Astrocyte (in vitro differentiated cells and primary cell): ENCODE measurements at regions not wholly inside any gene's neighbourhood (a gene's known extent, or its start where the extent isn't known, plus 50 kb on each side); places are given as distances from the start of the nearest gene placed in this dataset.

Experiments
- DNase-seq: peaks from one replicate; pipeline ENCODE4 v3.0.0-alpha.2; 2010; ENCODE audit warnings: low read depth
- FAIRE-seq: peaks from 2 replicates; lab custom pipeline; 2011; peaks lifted over from hg19 to GRCh38; lab: Jason Lieb, UNC
- H2AFZ ChIP-seq: 2 replicates; pipeline ENCODE4 v1.6.0; 2012; ENCODE audit warnings: low read depth, low read length, inconsistent platforms
- H3K27ac ChIP-seq: 2 replicates; pipeline ENCODE4 v1.5.1; 2011; ENCODE audit warnings: low read depth, low read length, inconsistent platforms
- H3K27me3 ChIP-seq: 2 replicates; pipeline ENCODE4 v1.6.0; 2011; ENCODE audit warnings: low read length, inconsistent platforms; ENCODE audit not compliant: insufficient read depth
- H3K36me3 ChIP-seq: 2 replicates; pipeline ENCODE4 v1.5.1; 2011; ENCODE audit warnings: low read length, inconsistent platforms; ENCODE audit not compliant: insufficient read depth
- H3K4me1 ChIP-seq: 2 replicates; pipeline ENCODE4 v1.5.1; 2011; ENCODE audit warnings: low read length, inconsistent platforms; ENCODE audit not compliant: insufficient read depth
- H3K4me2 ChIP-seq: 2 replicates; pipeline ENCODE4 v1.6.0; 2012; ENCODE audit warnings: low read length, inconsistent platforms
- H3K4me3 ChIP-seq: 2 replicates; pipeline ENCODE4 v1.5.1; 2011; ENCODE audit warnings: low read depth, mild to moderate bottlenecking, low read length, inconsistent platforms; ENCODE audit not compliant: insufficient read depth
- H3K79me2 ChIP-seq: 2 replicates; pipeline ENCODE4 v1.6.0; 2012; ENCODE audit warnings: mild to moderate bottlenecking, low read length, inconsistent platforms; ENCODE audit not compliant: insufficient read depth
- H3K9ac ChIP-seq: 2 replicates; pipeline ENCODE4 v1.6.0; 2012; ENCODE audit warnings: mild to moderate bottlenecking, low read length, inconsistent platforms
- H3K9me3 ChIP-seq: 2 replicates; pipeline ENCODE4 v1.5.1; 2012; ENCODE audit warnings: low read depth, mild to moderate bottlenecking, low read length, inconsistent platforms; ENCODE audit not compliant: insufficient read depth
- H4K20me1 ChIP-seq: 2 replicates; pipeline ENCODE4 v1.6.0; 2012; ENCODE audit warnings: low read length, inconsistent platforms; ENCODE audit not compliant: insufficient read depth
- H3K27ac Mint-ChIP-seq: one replicate; pipeline ENCODE4 v1.8.0; 2021; ENCODE audit warnings: mild to moderate bottlenecking, mixed read lengths; ENCODE audit not compliant: unreplicated experiment
- H3K27me3 Mint-ChIP-seq: one replicate; pipeline ENCODE4 v1.8.0; 2021; ENCODE audit warnings: low read depth, mixed read lengths; ENCODE audit not compliant: unreplicated experiment
- H3K36me3 Mint-ChIP-seq: one replicate; pipeline ENCODE4 v1.8.0; 2021; ENCODE audit warnings: low read depth, mixed read lengths; ENCODE audit not compliant: unreplicated experiment
- H3K4me1 Mint-ChIP-seq: one replicate; pipeline ENCODE4 v1.8.0; 2021; ENCODE audit warnings: low read depth, mixed read lengths; ENCODE audit not compliant: unreplicated experiment
- H3K4me3 Mint-ChIP-seq: one replicate; pipeline ENCODE4 v1.8.0; 2021; ENCODE audit warnings: mild to moderate bottlenecking, moderate library complexity, mixed read lengths; ENCODE audit not compliant: unreplicated experiment
- H3K9me3 Mint-ChIP-seq: one replicate; pipeline ENCODE4 v1.8.0; 2021; ENCODE audit warnings: mild to moderate bottlenecking, mixed read lengths; ENCODE audit not compliant: unreplicated experiment
- CTCF ChIP-seq: IDR thresholded peaks from 2 replicates; pipeline ENCODE4 v1.5.1; 2011; ENCODE audit warnings: low read depth, mild to moderate bottlenecking, inconsistent platforms, low read length, moderate library complexity; ENCODE audit not compliant: insufficient read depth
- EZH2 ChIP-seq: IDR thresholded peaks from 2 replicates; pipeline ENCODE4 v1.6.1; 2012; ENCODE audit warnings: mild to moderate bottlenecking, low read length, inconsistent platforms; ENCODE audit not compliant: insufficient read depth

DNA sequence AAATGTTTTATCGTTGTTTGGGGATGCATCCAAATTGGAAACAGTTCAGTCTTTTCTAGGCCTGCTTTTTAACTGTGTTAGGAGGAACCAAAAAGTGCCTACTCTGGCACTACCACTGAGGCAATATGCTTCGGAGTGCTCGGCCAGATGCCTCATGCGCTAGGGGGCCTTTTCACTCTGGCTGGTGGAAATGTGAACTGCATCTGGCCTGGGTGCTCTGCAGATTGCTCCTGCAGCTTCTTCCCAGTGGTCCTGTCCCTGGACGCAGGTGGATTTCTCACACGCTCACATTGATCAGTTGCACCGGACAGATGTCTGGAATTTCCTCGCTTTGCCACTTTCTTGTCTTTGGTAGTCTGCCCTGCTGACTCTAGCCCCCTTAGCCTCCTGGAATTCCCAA lies 330.2 kb upstream of the FMN2 start:
- Histone ChIP-seq H3K27me3 (no peaks in the 10 kb centered on the region), H3K9ac (no peak overlapping the region), H2AFZ (no peak overlapping the region), H3K4me3 (no peak overlapping the region), H3K4me2 (no peak overlapping the region), H3K9me3 (no peaks in the 10 kb centered on the region), H3K36me3 (no peaks in the 10 kb centered on the region), H4K20me1 (no peaks in the 10 kb centered on the region), H3K79me2 (no peaks in the 10 kb centered on the region), H3K27ac (no peak overlapping the region), H3K4me1 (no peaks in the 10 kb centered on the region)
- Mint-ChIP-seq H3K27ac (no peak overlapping the region), H3K9me3 (no peaks in the 10 kb centered on the region), H3K36me3 (no peaks in the 10 kb centered on the region), H3K4me3 (no peak overlapping the region), H3K4me1 (no peaks in the 10 kb centered on the region), H3K27me3 (no peaks in the 10 kb centered on the region)
- FAIRE-seq (no peak), DNase-seq (no peak)
- TF ChIP-seq EZH2 (no peak), CTCF (no peak)

DNA sequence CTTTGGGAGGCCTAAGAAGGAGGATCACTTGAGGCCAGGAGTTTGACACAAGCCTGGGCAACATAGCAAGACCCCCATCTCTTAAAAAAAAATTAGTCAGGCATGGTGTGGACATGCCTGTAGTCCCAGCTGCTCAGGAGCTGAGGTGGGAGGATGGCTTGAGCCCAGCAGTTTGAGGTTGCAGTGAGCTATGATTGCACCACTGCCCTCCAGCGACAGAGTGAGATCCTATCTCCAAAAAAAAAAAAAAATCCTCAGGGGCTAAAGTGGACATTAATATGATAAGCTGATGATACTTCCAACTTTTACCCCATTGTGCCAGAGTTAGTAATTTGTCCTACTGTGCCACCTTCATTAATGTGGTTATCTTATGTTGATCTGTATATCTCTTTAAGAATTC lies 327.8 kb upstream of the FMN2 start:
- no peaks in the 10 kb centered on the region for H3K4me1 Mint-ChIP-seq
- no peak for DNase-seq
- Histone ChIP-seq H3K36me3 (no peaks in the 10 kb centered on the region), H3K4me3 (no peak overlapping the region), H3K27me3 (no peaks in the 10 kb centered on the region), H3K4me1 (no peaks in the 10 kb centered on the region), H2AFZ (no peak overlapping the region), H4K20me1 (no peaks in the 10 kb centered on the region), H3K79me2 (no peaks in the 10 kb centered on the region), H3K4me2 (no peak overlapping the region), H3K9me3 (no peaks in the 10 kb centered on the region), H3K9ac (no peak overlapping the region), H3K27ac (no peak overlapping the region)
- FAIRE-seq: no peak
- TF ChIP-seq EZH2 (no peak), CTCF (no peak)
- no peaks in the 10 kb centered on the region for H3K27me3 Mint-ChIP-seq
- H3K4me3 Mint-ChIP-seq: no peak overlapping the region
- no peak overlapping the region for H3K27ac Mint-ChIP-seq
- H3K9me3 Mint-ChIP-seq: peaks cover under 1% of the 10 kb centered on the region
- no peaks in the 10 kb centered on the region for H3K36me3 Mint-ChIP-seq

DNA sequence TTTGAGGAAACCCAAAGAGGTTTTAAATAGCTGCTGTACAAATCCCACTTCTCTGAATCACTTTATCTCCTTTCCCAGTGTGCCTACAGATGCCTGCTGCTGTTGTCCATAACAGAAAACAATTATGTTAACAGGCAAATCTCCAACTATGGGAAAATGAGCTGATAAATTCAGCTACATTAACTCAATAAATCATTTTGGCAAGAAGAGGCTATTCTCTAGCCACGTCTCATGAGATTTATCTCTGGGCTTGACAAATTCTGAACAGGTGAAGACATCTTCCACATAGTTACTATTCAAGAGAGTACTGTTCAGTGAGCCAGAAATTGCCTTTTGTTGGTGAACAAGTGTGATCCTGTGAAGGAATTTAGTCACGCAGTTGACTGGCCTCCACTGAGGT lies 327.1 kb upstream of the FMN2 start:
- Mint-ChIP-seq H3K27me3 (no peaks in the 10 kb centered on the region), H3K9me3 (peaks cover 2% of the 10 kb centered on the region), H3K4me3 (no peak overlapping the region), H3K27ac (no peak overlapping the region), H3K36me3 (no peaks in the 10 kb centered on the region), H3K4me1 (no peaks in the 10 kb centered on the region)
- H3K4me1 ChIP-seq: no peaks in the 10 kb centered on the region
- no peaks in the 10 kb centered on the region for H3K36me3 ChIP-seq
- H3K4me3 ChIP-seq: no peak overlapping the region
- H3K27ac ChIP-seq: no peak overlapping the region
- FAIRE-seq (no peak), DNase-seq (no peak)
- H3K9me3 ChIP-seq: no peaks in the 10 kb centered on the region
- no peaks in the 10 kb centered on the region for H3K27me3 ChIP-seq
- no peak overlapping the region for H2AFZ ChIP-seq
- H3K4me2 ChIP-seq: no peak overlapping the region
- H3K9ac ChIP-seq: no peak overlapping the region
- TF ChIP-seq EZH2: no peak
- TF ChIP-seq CTCF: no peak
- H3K79me2 ChIP-seq: no peaks in the 10 kb centered on the region
- no peaks in the 10 kb centered on the region for H4K20me1 ChIP-seq
